H9 (cell line): ENCODE measurements at regions not wholly inside any gene's neighbourhood (a gene's known extent, or its start where the extent isn't known, plus 50 kb on each side); places are given as distances from the start of the nearest gene placed in this dataset.

ENCODE experiments used
- DNase-seq: peaks from one replicate; pipeline ENCODE4 v3.0.0-alpha.2; 2017
- H2AFZ ChIP-seq: one replicate; pipeline ENCODE4 v1.6.1; 2013; ENCODE audit warnings: mild to moderate bottlenecking, low read length, control low read depth, moderate library complexity
- H2AK5ac ChIP-seq: 2 replicates; pipeline ENCODE4 v1.6.1; 2013; ENCODE audit warnings: low read length, control low read depth, mixed read lengths; ENCODE audit not compliant: insufficient read length
- H2BK120ac ChIP-seq: one replicate; pipeline ENCODE4 v1.6.1; 2013; ENCODE audit warnings: low read depth, mild to moderate bottlenecking, low read length, control low read depth, inconsistent platforms; ENCODE audit not compliant: poor library complexity, severe bottlenecking
- H2BK12ac ChIP-seq: 2 replicates; pipeline ENCODE4 v1.6.1; 2013; ENCODE audit warnings: low read length, control low read depth, mixed read lengths, low read depth; ENCODE audit not compliant: insufficient read length
- H2BK15ac ChIP-seq: 2 replicates; pipeline ENCODE4 v1.6.1; 2013; ENCODE audit warnings: low read depth, low read length, control low read depth
- H2BK20ac ChIP-seq: one replicate; pipeline ENCODE4 v1.6.1; 2013; ENCODE audit warnings: low read depth, mild to moderate bottlenecking, low read length, control low read depth, inconsistent platforms; ENCODE audit not compliant: poor library complexity, severe bottlenecking
- H2BK5ac ChIP-seq: 2 replicates; pipeline ENCODE4 v1.6.1; 2013; ENCODE audit warnings: low read length, control low read depth, mixed read lengths; ENCODE audit not compliant: insufficient read length
- H3K14ac ChIP-seq: 2 replicates; pipeline ENCODE4 v1.6.1; 2013; ENCODE audit warnings: low read length, control low read depth; ENCODE audit not compliant: insufficient read depth
- H3K18ac ChIP-seq: 2 replicates; pipeline ENCODE4 v1.6.1; 2013; ENCODE audit warnings: low read depth, mild to moderate bottlenecking, mixed read lengths, low read length, control low read depth; ENCODE audit not compliant: insufficient read length
- H3K23ac ChIP-seq: 2 replicates; pipeline ENCODE4 v1.6.1; 2013; ENCODE audit warnings: low read length, control low read depth, mixed read lengths, low read depth; ENCODE audit not compliant: insufficient read length
- H3K23me2 ChIP-seq: 2 replicates; pipeline ENCODE4 v1.6.1; 2013; ENCODE audit warnings: low read depth, mild to moderate bottlenecking, mixed read lengths, low read length, control low read depth; ENCODE audit not compliant: insufficient read length, poor library complexity, severe bottlenecking
- H3K27ac ChIP-seq: 2 replicates; pipeline ENCODE4 v1.5.1; 2013; ENCODE audit warnings: low read length, control low read depth, mixed read lengths, low read depth; ENCODE audit not compliant: insufficient read length
- H3K27me3 ChIP-seq: 2 replicates; pipeline ENCODE4 v1.6.1; 2013; ENCODE audit warnings: low read length, control low read depth, inconsistent platforms; ENCODE audit not compliant: insufficient read depth
- H3K4ac ChIP-seq: 2 replicates; pipeline ENCODE4 v1.6.1; 2013; ENCODE audit warnings: low read depth, mild to moderate bottlenecking, control low read depth, inconsistent platforms, low read length, moderate library complexity
- H3K4me1 ChIP-seq: 2 replicates; pipeline ENCODE4 v1.6.1; 2013; ENCODE audit warnings: low read length, control low read depth, inconsistent platforms; ENCODE audit not compliant: insufficient read depth
- H3K4me2 ChIP-seq: 2 replicates; pipeline ENCODE4 v1.6.1; 2013; ENCODE audit warnings: low read length, control low read depth, mixed read lengths; ENCODE audit not compliant: insufficient read length, insufficient read depth
- H3K56ac ChIP-seq: 2 replicates; pipeline ENCODE4 v1.6.1; 2013; ENCODE audit warnings: low read depth, mild to moderate bottlenecking, mixed read lengths, low read length, control low read depth; ENCODE audit not compliant: insufficient read length
- H3K79me1 ChIP-seq: 2 replicates; pipeline ENCODE4 v1.6.1; 2013; ENCODE audit warnings: low read depth, mild to moderate bottlenecking, moderate library complexity, low read length, control low read depth, inconsistent platforms; ENCODE audit not compliant: insufficient read depth, poor library complexity, severe bottlenecking
- H3K79me2 ChIP-seq: 2 replicates; pipeline ENCODE4 v1.6.1; 2013; ENCODE audit warnings: low read length, control low read depth, inconsistent platforms; ENCODE audit not compliant: insufficient read depth
- H3K9ac ChIP-seq: 2 replicates; pipeline ENCODE4 v1.6.1; 2013; ENCODE audit warnings: low read length, control low read depth, mixed read lengths; ENCODE audit not compliant: insufficient read length; ENCODE audit errors: extremely low read depth
- H3K9me3 ChIP-seq: one replicate; pipeline ENCODE4 v1.6.1; 2013; ENCODE audit warnings: low read depth, low read length, inconsistent platforms; ENCODE audit not compliant: control insufficient read depth
- H3T11ph ChIP-seq: one replicate; pipeline ENCODE4 v1.6.1; 2013; ENCODE audit warnings: mild to moderate bottlenecking, low read length, control low read depth, inconsistent platforms
- H4K20me1 ChIP-seq: one replicate; pipeline ENCODE4 v1.6.1; 2013; ENCODE audit not compliant: control insufficient read depth, insufficient read length, insufficient read depth
- H4K5ac ChIP-seq: 2 replicates; pipeline ENCODE4 v1.6.1; 2013; ENCODE audit warnings: low read depth, mild to moderate bottlenecking, mixed read lengths, low read length, control low read depth; ENCODE audit not compliant: insufficient read length
- H4K8ac ChIP-seq: replicated peaks from 2 replicates; pipeline ENCODE4 v1.6.1; 2013; ENCODE audit warnings: low read length, control low read depth, mixed read lengths, low read depth; ENCODE audit not compliant: insufficient read length
- H4K91ac ChIP-seq: 2 replicates; pipeline ENCODE4 v1.6.1; 2013; ENCODE audit warnings: low read depth, mild to moderate bottlenecking, moderate library complexity, mixed read lengths, low read length, control low read depth; ENCODE audit not compliant: insufficient read length
- H3K27ac Mint-ChIP-seq, 3 experiments: 2 replicates in 2 of 3; 3 replicates in 1 of 3; pipeline ENCODE4 v1.8.0; 2020 to 2021; ENCODE audit warnings: mixed read lengths in 3 of 3, mild to moderate bottlenecking in 1 of 3, moderate library complexity in 1 of 3
- H3K27me3 Mint-ChIP-seq: 2 replicates; pipeline ENCODE4 v1.8.0; 2021; ENCODE audit warnings: low read depth, mild to moderate bottlenecking, moderate library complexity, mixed read lengths
- H3K36me3 Mint-ChIP-seq, 3 experiments: 2 replicates in 2 of 3; 3 replicates in 1 of 3; pipeline ENCODE4 v1.8.0; 2020 to 2021; ENCODE audit warnings: low read depth in 3 of 3, mixed read lengths in 3 of 3; ENCODE audit not compliant: insufficient read depth in 1 of 3
- H3K4me1 Mint-ChIP-seq, 2 experiments: 2 replicates each; pipeline ENCODE4 v1.8.0; 2020; ENCODE audit warnings: mixed read lengths in 2 of 2
- H3K4me3 Mint-ChIP-seq, 2 experiments: 2 replicates in 1 of 2; 3 replicates in 1 of 2; pipeline ENCODE4 v1.8.0; 2020 to 2021; ENCODE audit warnings: mild to moderate bottlenecking in 2 of 2, mixed read lengths in 2 of 2, moderate library complexity in 1 of 2
- H3K9me3 Mint-ChIP-seq, 2 experiments: 2 replicates in 1 of 2; 3 replicates in 1 of 2; pipeline ENCODE4 v1.8.0; 2020; ENCODE audit warnings: mild to moderate bottlenecking in 2 of 2, mixed read lengths in 2 of 2, moderate library complexity in 1 of 2
- WGBS: extraction: QIAGEN DNeasy Blood & Tissue Kit; methylation state at CpG from one replicate; pipeline ENCODE4 v1.1.7; 2013; ENCODE audit warnings: missing lambda C conversion rate, low lambda C conversion rate, mixed read lengths; ENCODE audit not compliant: insufficient read length; ENCODE audit errors: extremely low coverage; 5-methylcytosine and 5-hydroxymethylcytosine counted together
- TF ChIP-seq, protein P1 (sequence below): fragments of 200-600 bp; sonication (generic); conservative IDR thresholded peaks from 3 replicates; pipeline ENCODE4 v1.8.0; 2021; ENCODE audit warnings: antibody characterized with exemption, mild to moderate bottlenecking

DNA sequence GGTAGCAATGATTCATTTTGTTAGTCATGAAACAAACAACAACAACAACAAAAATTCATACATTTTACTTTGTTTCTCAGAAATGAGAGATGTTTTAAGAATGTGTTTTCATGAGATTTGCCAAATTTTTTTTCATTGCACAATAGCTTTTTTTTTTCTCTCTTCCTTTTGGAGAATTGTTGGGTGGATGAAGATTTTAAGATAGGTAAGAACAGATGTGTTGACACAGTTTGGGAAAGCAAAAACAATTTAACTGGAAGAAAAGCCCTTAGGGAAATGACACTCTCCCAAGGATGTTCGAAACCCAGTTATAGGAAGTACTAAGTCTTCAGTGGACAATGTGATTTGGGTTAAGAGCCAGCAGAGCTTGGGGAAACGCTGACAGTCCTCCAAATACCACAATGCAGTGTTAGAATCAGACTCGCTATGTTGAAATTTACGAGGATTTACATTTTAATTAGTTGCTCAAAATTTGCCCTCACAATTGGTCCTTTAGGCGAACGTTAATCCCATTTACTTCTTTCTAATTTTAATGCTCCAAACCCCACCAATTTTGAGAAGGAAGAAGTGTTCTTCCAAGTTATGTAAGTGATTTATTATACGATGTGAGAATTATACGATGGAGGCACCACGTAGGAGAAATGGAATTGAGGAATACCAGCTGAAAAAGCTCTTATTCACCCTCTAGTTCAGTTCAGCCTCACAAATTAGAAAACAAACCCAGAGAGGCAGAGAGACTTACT lies 61.2 kb downstream of the HHEX start:
- Histone ChIP-seq H2BK5ac (no peak overlapping the region), H2BK15ac (no peak overlapping the region), H3K79me1 (no peaks in the 10 kb centered on the region), H3T11ph (no peak overlapping the region), H3K9ac (no peak overlapping the region), H4K5ac (no peak overlapping the region), H4K20me1 (no peaks in the 10 kb centered on the region), H2BK12ac (no peak overlapping the region), H3K27me3 (no peaks in the 10 kb centered on the region), H3K23ac (no peak overlapping the region), H3K14ac (no peak overlapping the region), H3K23me2 (no peaks in the 10 kb centered on the region), H2BK120ac (no peak overlapping the region), H3K4ac (no peak overlapping the region), H3K79me2 (no peaks in the 10 kb centered on the region), H2AFZ (no peak overlapping the region), H3K4me2 (no peak overlapping the region), H4K8ac (no peak overlapping the region), H2AK5ac (no peak overlapping the region), H3K18ac (no peak overlapping the region), H3K27ac (no peak overlapping the region), H4K91ac (no peak overlapping the region), H2BK20ac (no peak overlapping the region), H3K4me1 (no peaks in the 10 kb centered on the region), H3K9me3 (no peaks in the 10 kb centered on the region), H3K56ac (no peak overlapping the region)
- 100% methylated on average over 3 of the region's 9 CpGs for WGBS
- TF ChIP-seq, protein P1, sequence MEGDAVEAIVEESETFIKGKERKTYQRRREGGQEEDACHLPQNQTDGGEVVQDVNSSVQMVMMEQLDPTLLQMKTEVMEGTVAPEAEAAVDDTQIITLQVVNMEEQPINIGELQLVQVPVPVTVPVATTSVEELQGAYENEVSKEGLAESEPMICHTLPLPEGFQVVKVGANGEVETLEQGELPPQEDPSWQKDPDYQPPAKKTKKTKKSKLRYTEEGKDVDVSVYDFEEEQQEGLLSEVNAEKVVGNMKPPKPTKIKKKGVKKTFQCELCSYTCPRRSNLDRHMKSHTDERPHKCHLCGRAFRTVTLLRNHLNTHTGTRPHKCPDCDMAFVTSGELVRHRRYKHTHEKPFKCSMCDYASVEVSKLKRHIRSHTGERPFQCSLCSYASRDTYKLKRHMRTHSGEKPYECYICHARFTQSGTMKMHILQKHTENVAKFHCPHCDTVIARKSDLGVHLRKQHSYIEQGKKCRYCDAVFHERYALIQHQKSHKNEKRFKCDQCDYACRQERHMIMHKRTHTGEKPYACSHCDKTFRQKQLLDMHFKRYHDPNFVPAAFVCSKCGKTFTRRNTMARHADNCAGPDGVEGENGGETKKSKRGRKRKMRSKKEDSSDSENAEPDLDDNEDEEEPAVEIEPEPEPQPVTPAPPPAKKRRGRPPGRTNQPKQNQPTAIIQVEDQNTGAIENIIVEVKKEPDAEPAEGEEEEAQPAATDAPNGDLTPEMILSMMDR = no peak
- H3K9me3 Mint-ChIP-seq = no peaks in the 10 kb centered on the region
- no peak overlapping the region for H3K27ac Mint-ChIP-seq
- DNase-seq = no peak
- H3K4me1 Mint-ChIP-seq = peaks cover 0 to 6% of the 10 kb centered on the region in 2 experiments; a peak in 2 of 4 replicates
- peaks cover 8% of the 10 kb centered on the region for H3K27me3 Mint-ChIP-seq
- no peaks in the 10 kb centered on the region for H3K36me3 Mint-ChIP-seq
- H3K4me3 Mint-ChIP-seq = no peak overlapping the region
